Lung (tissue), 11 donors: ENCODE measurements at regions not wholly inside any gene's neighbourhood (a gene's known extent, or its start where the extent isn't known, plus 50 kb on each side); places are given as distances from the start of the nearest gene placed in this dataset.

Experiments
- ATAC-seq: fragments of 200-7000 bp; cut with Tn5 transposase; one replicate; pipeline ENCODE4 v1.9.1; 2020; ENCODE audit warnings: moderate number of reproducible peaks; ENCODE audit not compliant: insufficient read depth, low FRiP score
- DNase-seq, 3 donors: peaks; one replicate each; pipeline ENCODE4 v3.0.0-alpha.2; 2013 to 2017
- H3K27ac ChIP-seq, 2 donors: one replicate each; pipeline ENCODE4 v1.5.1; 2013; ENCODE audit warnings: mild to moderate bottlenecking in 2 of 2, moderate library complexity in 2 of 2, control low read depth in 1 of 2, inconsistent platforms in 1 of 2, low read depth in 1 of 2, low read length in 1 of 2
- H3K27me3 ChIP-seq, 3 donors: one replicate each; pipeline ENCODE4 v1.5.1; 2013; ENCODE audit warnings: low read length in 2 of 3; ENCODE audit not compliant: control insufficient read depth in 3 of 3, insufficient read depth in 3 of 3
- H3K36me3 ChIP-seq, 4 donors: one replicate each; pipeline ENCODE4 v1.5.1; 2013; ENCODE audit warnings: low read length in 4 of 4, mild to moderate bottlenecking in 1 of 4, moderate library complexity in 1 of 4; ENCODE audit not compliant: control insufficient read depth in 4 of 4, insufficient read depth in 4 of 4
- H3K4me1 ChIP-seq, 5 donors: one replicate each; pipeline ENCODE4 v1.5.1; 2013; ENCODE audit warnings: low read length in 5 of 5, mild to moderate bottlenecking in 2 of 5, moderate library complexity in 1 of 5; ENCODE audit not compliant: control insufficient read depth in 5 of 5, insufficient read depth in 5 of 5
- H3K4me3 ChIP-seq: one replicate; pipeline ENCODE4 v1.5.1; 2013; ENCODE audit warnings: mild to moderate bottlenecking, control low read depth, moderate library complexity
- H3K9ac ChIP-seq, 2 donors: one replicate each; pipeline ENCODE4 v1.5.1; 2013; ENCODE audit warnings: low read length in 2 of 2, control low read depth in 1 of 2; ENCODE audit not compliant: insufficient read depth in 1 of 2
- H3K9me3 ChIP-seq, 4 donors: one replicate each; pipeline ENCODE4 v1.5.1; 2013; ENCODE audit warnings: low read length in 3 of 4, mild to moderate bottlenecking in 1 of 4, moderate library complexity in 1 of 4; ENCODE audit not compliant: control insufficient read depth in 4 of 4, insufficient read depth in 3 of 4
- WGBS, 2 donors: extraction: QIAGEN DNeasy Blood & Tissue Kit; methylation state at CpG; one replicate each; pipeline ENCODE4 v1.1.7; 2013; 5-methylcytosine and 5-hydroxymethylcytosine counted together
- TF ChIP-seq, protein P1 (sequence below): IDR thresholded peaks from 2 replicates; pipeline ENCODE4 v1.5.1; 2012; ENCODE audit warnings: mild to moderate bottlenecking; ENCODE audit errors: control extremely low read depth, extremely low read depth
- donor health status: control.
- donor health status: control.
- donor health status: Bipolar disorder and iron deficiency.
- donor health status: healthy.
- donor health status: DM: yes; HTN: yes; CAD: no.

DNA sequence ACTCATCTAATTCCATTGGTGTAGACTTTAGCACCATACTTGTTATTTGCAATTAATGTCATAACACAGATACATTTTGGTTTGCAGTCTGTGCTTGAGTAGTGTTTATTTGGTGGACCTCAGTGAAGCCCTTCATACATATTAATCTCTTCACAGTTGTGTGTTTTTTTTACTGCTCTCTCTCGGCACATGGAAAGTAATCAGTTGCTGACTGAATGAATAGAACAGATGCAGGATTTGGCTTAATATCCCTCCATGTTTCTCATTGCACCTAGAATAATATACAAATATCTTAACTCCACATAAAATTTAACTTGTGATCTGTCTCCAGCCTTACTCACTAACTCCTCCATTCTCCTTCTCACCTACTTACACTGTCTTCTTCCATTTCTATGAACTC is 319.1 kb downstream of the DMRT2 start:
- 79 to 92% methylated on average over 1 of the region's 1 CpG for WGBS, 2 donors
- DNase-seq = peak in 2 of 3 donors; percentile 11 to 39
- Histone ChIP-seq H3K27me3 (no peaks in the 10 kb centered on the region), H3K9me3 (no peaks in the 10 kb centered on the region), H3K4me3 (no peak overlapping the region), H3K4me1 (no peaks in the 10 kb centered on the region), H3K36me3 (no peaks in the 10 kb centered on the region), H3K27ac (no peak overlapping the region), H3K9ac (no peak overlapping the region)
- TF ChIP-seq, protein P1, sequence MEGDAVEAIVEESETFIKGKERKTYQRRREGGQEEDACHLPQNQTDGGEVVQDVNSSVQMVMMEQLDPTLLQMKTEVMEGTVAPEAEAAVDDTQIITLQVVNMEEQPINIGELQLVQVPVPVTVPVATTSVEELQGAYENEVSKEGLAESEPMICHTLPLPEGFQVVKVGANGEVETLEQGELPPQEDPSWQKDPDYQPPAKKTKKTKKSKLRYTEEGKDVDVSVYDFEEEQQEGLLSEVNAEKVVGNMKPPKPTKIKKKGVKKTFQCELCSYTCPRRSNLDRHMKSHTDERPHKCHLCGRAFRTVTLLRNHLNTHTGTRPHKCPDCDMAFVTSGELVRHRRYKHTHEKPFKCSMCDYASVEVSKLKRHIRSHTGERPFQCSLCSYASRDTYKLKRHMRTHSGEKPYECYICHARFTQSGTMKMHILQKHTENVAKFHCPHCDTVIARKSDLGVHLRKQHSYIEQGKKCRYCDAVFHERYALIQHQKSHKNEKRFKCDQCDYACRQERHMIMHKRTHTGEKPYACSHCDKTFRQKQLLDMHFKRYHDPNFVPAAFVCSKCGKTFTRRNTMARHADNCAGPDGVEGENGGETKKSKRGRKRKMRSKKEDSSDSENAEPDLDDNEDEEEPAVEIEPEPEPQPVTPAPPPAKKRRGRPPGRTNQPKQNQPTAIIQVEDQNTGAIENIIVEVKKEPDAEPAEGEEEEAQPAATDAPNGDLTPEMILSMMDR = no peak
- ATAC-seq = no peak

DNA sequence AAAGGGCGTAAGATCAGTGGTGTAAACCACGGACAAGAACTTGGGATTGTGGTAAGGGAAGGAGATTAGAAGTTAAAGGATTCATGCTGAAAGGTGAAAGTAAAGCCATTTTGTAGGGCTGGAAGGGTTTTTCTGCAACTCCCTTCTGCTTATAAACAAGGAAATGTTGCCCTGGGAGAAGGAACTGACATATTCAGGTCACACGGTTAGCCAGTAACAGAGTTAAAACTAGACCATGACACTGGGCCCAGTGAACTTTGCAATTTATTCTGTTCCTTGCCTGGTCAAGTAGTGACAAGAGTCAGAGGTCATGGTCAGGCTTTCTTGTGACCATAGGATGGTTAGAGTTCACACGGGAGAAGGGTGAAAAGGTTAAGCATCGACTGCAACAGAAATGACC is 323.3 kb downstream of the DMRT2 start:
- WGBS, 2 donors = 72 to 77% methylated on average over 5 of the region's 5 CpGs
- Histone ChIP-seq H3K4me1 (no peaks in the 10 kb centered on the region), H3K36me3 (no peaks in the 10 kb centered on the region), H3K4me3 (no peak overlapping the region), H3K9ac (no peak overlapping the region), H3K9me3 (no peaks in the 10 kb centered on the region), H3K27me3 (no peaks in the 10 kb centered on the region), H3K27ac (no peak overlapping the region)
- TF ChIP-seq, protein P1 = no peak
- ATAC-seq (no peak), DNase-seq (no peak)

DNA sequence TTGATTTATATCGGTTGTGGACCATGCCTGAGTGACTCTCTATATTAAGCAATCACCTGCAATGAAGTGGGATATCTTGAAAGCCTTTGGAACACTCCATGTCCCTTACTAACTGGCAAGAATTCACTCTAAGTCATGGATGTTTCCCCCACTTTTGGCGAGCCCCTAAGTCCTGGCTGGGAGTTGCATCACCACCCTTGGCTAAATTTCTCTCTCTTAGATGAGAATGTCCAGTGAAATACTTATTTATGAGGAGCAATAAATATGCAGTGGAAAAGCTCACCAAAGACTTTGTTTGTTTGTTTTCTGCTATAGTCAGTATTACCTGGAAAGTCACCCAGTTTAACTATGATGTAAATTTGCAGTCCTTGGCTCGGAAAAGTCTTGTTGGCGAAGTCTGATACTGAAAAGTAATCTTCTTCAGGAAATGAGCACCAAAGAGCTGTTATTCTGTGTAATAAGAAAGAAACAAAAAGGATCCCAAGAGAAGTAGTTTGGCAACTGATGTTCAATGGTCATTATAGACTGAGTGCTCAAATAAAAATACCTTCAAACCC is 333.8 kb downstream of the DMRT2 start:
- no peak for ATAC-seq
- H3K9me3 ChIP-seq = no peaks in the 10 kb centered on the region
- H3K4me3 ChIP-seq = no peak overlapping the region
- 50 to 80% methylated on average over 4 of the region's 4 CpGs for WGBS, 2 donors
- DNase-seq = peak in 2 of 3 donors; percentile 29 to 46
- H3K27ac ChIP-seq = no peak overlapping the region
- TF ChIP-seq, protein P1 = no peak
- peaks cover 0 to 11% (median 0%) of the 10 kb centered on the region in 5 donors for H3K4me1 ChIP-seq
- no peaks in the 10 kb centered on the region for H3K36me3 ChIP-seq
- no peak overlapping the region for H3K9ac ChIP-seq
- no peaks in the 10 kb centered on the region for H3K27me3 ChIP-seq

DNA sequence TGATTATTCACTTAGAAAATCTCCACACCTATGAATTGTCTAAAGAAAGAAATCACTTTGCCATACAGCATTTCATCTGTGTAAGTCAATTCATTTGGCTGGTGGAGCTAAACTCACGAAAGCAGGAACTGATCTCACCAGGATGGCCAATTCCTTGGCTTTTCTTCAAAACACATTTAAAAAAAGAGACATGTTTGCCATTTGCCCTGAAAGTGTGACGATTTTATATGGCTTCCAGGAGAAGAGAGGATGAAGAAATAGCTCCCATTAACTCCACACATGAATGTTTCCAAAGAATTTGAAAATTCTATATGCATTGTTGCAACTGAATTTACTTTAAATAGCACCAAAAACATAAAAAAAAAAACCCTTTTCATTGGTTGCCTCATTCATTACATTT is 334.7 kb downstream of the DMRT2 start:
- no peak for ATAC-seq
- H3K4me3 ChIP-seq = no peak overlapping the region
- TF ChIP-seq, protein P1 = no peak
- no peaks in the 10 kb centered on the region for H3K9me3 ChIP-seq
- H3K36me3 ChIP-seq = no peaks in the 10 kb centered on the region
- H3K27ac ChIP-seq = no peak overlapping the region
- 38 to 51% methylated on average over 2 of the region's 2 CpGs for WGBS, 2 donors
- DNase-seq = peak in 2 of 3 donors; percentile 60 to 67
- no peaks in the 10 kb centered on the region for H3K27me3 ChIP-seq
- H3K9ac ChIP-seq = no peak overlapping the region
- peaks cover 0 to 11% (median 0%) of the 10 kb centered on the region in 5 donors for H3K4me1 ChIP-seq
